Keratinocyte (primary cell): ENCODE measurements at regions not wholly inside any gene's neighbourhood (a gene's known extent, or its start where the extent isn't known, plus 50 kb on each side); places are given as distances from the start of the nearest gene placed in this dataset.

Source experiments
- DNase-seq: peaks from one replicate; pipeline ENCODE4 v3.0.0-alpha.2; 2011; ENCODE audit warnings: low read depth, missing footprints, low spot score
- FAIRE-seq: peaks from 2 replicates; lab custom pipeline; 2011; peaks lifted over from hg19 to GRCh38; lab: Jason Lieb, UNC
- H2AFZ ChIP-seq: 2 replicates; pipeline ENCODE4 v1.6.0; 2012; ENCODE audit warnings: low read length, control low read depth, inconsistent platforms; ENCODE audit not compliant: control insufficient read depth
- H3K27ac ChIP-seq: 2 replicates; pipeline ENCODE4 v1.5.1; 2011; ENCODE audit warnings: low read length; ENCODE audit not compliant: control insufficient read depth, insufficient read depth
- H3K27me3 ChIP-seq: 3 replicates; pipeline ENCODE4 v1.6.0; 2011; ENCODE audit warnings: low read length; ENCODE audit not compliant: control insufficient read depth, insufficient read depth; ENCODE audit errors: extremely low read depth
- H3K36me3 ChIP-seq, 2 experiments: 2 replicates in 1 of 2; 3 replicates in 1 of 2; pipeline ENCODE4 v1.5.1; 2011; ENCODE audit warnings: low read length in 2 of 2, mild to moderate bottlenecking in 1 of 2; ENCODE audit not compliant: control insufficient read depth in 2 of 2, insufficient read depth in 2 of 2; ENCODE audit errors: extremely low read depth in 1 of 2
- H3K4me1 ChIP-seq: 3 replicates; pipeline ENCODE4 v1.5.1; 2011; ENCODE audit warnings: low read length; ENCODE audit not compliant: control insufficient read depth, insufficient read depth; ENCODE audit errors: extremely low read depth
- H3K4me2 ChIP-seq: 3 replicates; pipeline ENCODE4 v1.6.0; 2011; ENCODE audit warnings: low read depth, low read length; ENCODE audit not compliant: control insufficient read depth, insufficient read depth; ENCODE audit errors: extremely low read depth
- H3K4me3 ChIP-seq, 3 experiments: fragments of 200-600 bp in 1 of 3; sonication (generic) in 1 of 3; 2 replicates in 2 of 3; 3 replicates in 1 of 3; pipeline ENCODE4 v1.5.1; 2011 to 2016; ENCODE audit warnings: low read length in 3 of 3, mild to moderate bottlenecking in 3 of 3, control low read depth in 2 of 3, inconsistent platforms in 1 of 3, low read depth in 1 of 3, mixed read lengths in 1 of 3, mixed run types in 1 of 3, moderate library complexity in 1 of 3; ENCODE audit not compliant: control insufficient read depth in 2 of 3, insufficient read depth in 2 of 3; ENCODE audit errors: extremely low read depth in 1 of 3
- H3K79me2 ChIP-seq: 2 replicates; pipeline ENCODE4 v1.6.0; 2012; ENCODE audit warnings: low read length; ENCODE audit not compliant: control insufficient read depth, insufficient read depth
- H3K9ac ChIP-seq: 3 replicates; pipeline ENCODE4 v1.6.0; 2011; ENCODE audit warnings: low read length; ENCODE audit not compliant: control insufficient read depth, insufficient read depth; ENCODE audit errors: extremely low read depth
- H3K9me1 ChIP-seq: 3 replicates; pipeline ENCODE4 v1.6.0; 2011; ENCODE audit warnings: low read length; ENCODE audit not compliant: control insufficient read depth, insufficient read depth; ENCODE audit errors: extremely low read depth
- H3K9me3 ChIP-seq: 2 replicates; pipeline ENCODE4 v1.5.1; 2012; ENCODE audit warnings: low read depth, low read length; ENCODE audit not compliant: control insufficient read depth
- H4K20me1 ChIP-seq: 3 replicates; pipeline ENCODE4 v1.6.0; 2011; ENCODE audit warnings: low read length; ENCODE audit not compliant: control insufficient read depth, insufficient read depth; ENCODE audit errors: extremely low read depth
- CTCF ChIP-seq, 3 experiments: IDR thresholded peaks in 1 of 3; conservative IDR thresholded peaks in 1 of 3; optimal IDR thresholded peaks in 1 of 3; 2 replicates in 2 of 3; 3 replicates in 1 of 3; pipeline versions ENCODE3 to v1.5.1; 2011; ENCODE audit warnings: low read length in 3 of 3, mild to moderate bottlenecking in 3 of 3, moderate library complexity in 2 of 3, control low read depth in 1 of 3, inconsistent platforms in 1 of 3; ENCODE audit not compliant: insufficient read depth in 2 of 3; ENCODE audit errors: extremely low read depth in 1 of 3
- EZH2 ChIP-seq: IDR thresholded peaks from one replicate; pipeline ENCODE4 v1.6.1; 2012; ENCODE audit warnings: inconsistent platforms, mild to moderate bottlenecking, low read length, moderate library complexity
- dilution Hi-C: fragments of 300-500 bp; cut with MboI; formaldehyde crosslinking; loops from one replicate; pipeline ENCODE4 v1.7.0; 2020; ENCODE audit warnings: low sequenced_read_pairs; ENCODE audit not compliant: extremely low pct_ligation_motif_present

- no peaks in the 10 kb centered on the region for H3K9me1 ChIP-seq
These were observed 77.6 kb upstream of the LHX1 start for GRCh38 chr17:36859706-36860105.

GRCh38 chr17:36861531-36861930 is 75.7 kb upstream of the LHX1 start:
- H3K9me3 ChIP-seq, result no peaks in the 10 kb centered on the region
- H3K4me3 ChIP-seq, result no peak overlapping the region
- peaks cover 33% of the 10 kb centered on the region for H3K4me1 ChIP-seq
- dilution Hi-C loops, result no loop called here
- DNase-seq, result no peak
- no peak overlapping the region for H3K4me2 ChIP-seq
- H3K9ac ChIP-seq, result no peak overlapping the region
- H3K27me3 ChIP-seq, result no peaks in the 10 kb centered on the region
- H3K79me2 ChIP-seq, result no peaks in the 10 kb centered on the region
- H4K20me1 ChIP-seq, result no peaks in the 10 kb centered on the region
- H3K36me3 ChIP-seq, result no peaks in the 10 kb centered on the region
- TF ChIP-seq EZH2 (no peak), CTCF (optimal IDR thresholded peaks at IDR 0.05 in 1 of 3, IDR thresholded peaks at IDR 0.05 in 1 of 3, conservative IDR thresholded peaks at IDR 0.05 in 1 of 3; ENCODE audit: extremely low read depth in 1 of 3, insufficient read depth in 2 of 3, low read length in 3 of 3) (no peak)
- no peak overlapping the region for H3K27ac ChIP-seq
- FAIRE-seq, result no peak
- no peaks in the 10 kb centered on the region for H3K9me1 ChIP-seq
- H2AFZ ChIP-seq, result no peak overlapping the region

More at GRCh38 chr17:36859706-36860105, 77.6 kb upstream of the LHX1 start:
- no peak overlapping the region for H3K4me2 ChIP-seq
- no peak for DNase-seq
- H3K27ac ChIP-seq, result no peak overlapping the region
- no peaks in the 10 kb centered on the region for H3K9me3 ChIP-seq
- H3K4me3 ChIP-seq, result no peak overlapping the region
- dilution Hi-C loops, result no loop called here
- TF ChIP-seq EZH2 (no peak), CTCF (optimal IDR thresholded peaks at IDR 0.05 in 1 of 3, IDR thresholded peaks at IDR 0.05 in 1 of 3, conservative IDR thresholded peaks at IDR 0.05 in 1 of 3; ENCODE audit: extremely low read depth in 1 of 3, insufficient read depth in 2 of 3, low read length in 3 of 3) (no peak)
- H3K4me1 ChIP-seq, result peaks cover 48% of the 10 kb centered on the region
- H3K27me3 ChIP-seq, result no peaks in the 10 kb centered on the region
- H4K20me1 ChIP-seq, result no peaks in the 10 kb centered on the region
- no peak overlapping the region for H3K9ac ChIP-seq
- H3K36me3 ChIP-seq, result no peaks in the 10 kb centered on the region
- no peaks in the 10 kb centered on the region for H3K79me2 ChIP-seq
- no peak for FAIRE-seq
- H2AFZ ChIP-seq, result no peak overlapping the region
